ENCODE measurements at regions not wholly inside any gene's neighbourhood (a gene's known extent, or its start where the extent isn't known, plus 50 kb on each side); places are given as distances from the start of the nearest gene placed in this dataset.
A peak's percentile ranks its signal among the peaks of the same experiment; 100 is the strongest.
"Not testable (repeated sequence)": the region's sequence is repeated elsewhere in the genome, so short reads cannot be mapped to it uniquely, and the experiment has no call there.

DNA sequence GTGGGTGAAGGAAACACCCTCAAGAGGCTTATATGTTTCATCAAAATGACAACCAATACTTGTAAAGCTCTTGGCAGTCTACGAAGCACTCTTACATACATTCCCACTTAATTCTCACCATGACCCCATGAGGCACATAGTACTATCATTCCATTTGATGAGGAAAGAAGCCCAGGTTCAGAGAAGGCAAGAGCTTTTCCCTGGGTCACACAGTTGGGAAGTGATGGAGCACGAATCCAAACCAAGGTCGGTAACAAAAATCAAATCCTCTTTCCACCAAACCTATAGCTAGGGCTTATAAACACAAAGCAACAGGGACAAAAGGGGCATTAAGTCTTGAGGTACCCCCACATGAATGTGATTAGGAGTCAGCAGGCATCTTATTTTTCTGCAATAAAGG, 187.1 kb downstream of the UACA start:
- DNase-seq = no peak

DNA sequence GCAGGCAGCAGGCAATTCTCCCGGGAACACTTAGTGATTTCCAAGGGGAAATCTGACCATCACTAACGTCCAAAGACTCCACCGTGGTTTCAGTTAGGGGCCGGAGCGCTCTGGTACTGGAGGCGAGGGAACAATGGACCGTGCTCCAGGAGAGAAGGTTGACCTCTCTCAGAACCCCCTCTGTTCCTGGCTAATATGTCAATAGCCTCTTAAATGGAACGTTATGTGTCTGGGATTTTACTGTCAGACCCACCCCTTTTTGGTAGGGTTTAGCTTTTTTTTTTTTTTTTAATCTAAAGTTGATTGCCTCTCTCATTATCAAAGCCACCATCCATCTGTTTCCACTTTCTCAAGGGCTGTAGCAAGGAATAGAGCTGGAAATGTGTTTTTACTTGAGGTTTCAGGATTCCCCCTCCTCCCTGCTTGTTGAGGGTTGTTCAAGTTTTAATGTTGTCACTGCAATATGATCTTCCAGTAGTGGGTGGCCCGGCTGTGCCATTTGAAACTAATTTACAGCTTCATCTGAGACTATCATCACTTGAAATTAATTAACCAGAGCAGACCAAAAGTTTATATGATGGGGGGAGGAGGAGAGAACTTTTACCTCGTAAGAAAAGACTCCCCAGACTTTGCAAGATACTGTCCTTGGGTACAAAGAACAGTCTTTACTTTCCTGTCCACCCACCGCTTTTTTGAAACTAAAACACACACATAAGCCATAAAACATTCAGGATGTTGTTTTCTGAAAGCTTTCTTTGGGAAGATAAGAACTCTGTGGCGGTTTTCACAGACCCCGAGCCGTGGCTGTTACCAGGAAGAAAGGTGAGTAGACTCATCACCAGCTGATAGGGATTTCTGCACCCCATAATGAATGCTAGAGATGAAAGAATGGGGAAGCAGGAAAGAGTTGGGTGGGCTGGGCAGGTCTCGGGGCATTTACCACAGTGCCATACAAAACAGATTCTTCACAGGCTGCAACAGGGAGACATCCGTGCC, 187.8 kb downstream of the UACA start:
- DNase-seq = no peak

DNA sequence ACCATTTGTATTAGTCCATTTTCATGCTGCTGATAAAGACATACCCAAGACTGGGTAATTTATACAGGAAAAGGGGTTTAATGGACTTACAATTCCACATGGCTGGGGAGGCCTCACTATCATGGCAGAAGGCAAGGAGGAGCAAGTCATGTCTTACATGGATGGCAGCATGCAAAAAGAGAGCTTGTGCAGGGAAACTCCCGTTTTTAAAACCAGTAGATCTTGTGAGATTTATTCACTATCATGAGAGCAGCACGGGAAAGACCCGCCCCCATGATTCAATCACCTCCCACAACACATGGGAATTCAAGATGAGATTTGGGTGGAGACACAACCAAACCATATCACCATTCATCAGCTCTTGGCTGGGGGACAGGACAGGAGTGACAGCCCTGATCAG, 189.0 kb downstream of the UACA start:
- not testable (repeated sequence) for DNase-seq

DNA sequence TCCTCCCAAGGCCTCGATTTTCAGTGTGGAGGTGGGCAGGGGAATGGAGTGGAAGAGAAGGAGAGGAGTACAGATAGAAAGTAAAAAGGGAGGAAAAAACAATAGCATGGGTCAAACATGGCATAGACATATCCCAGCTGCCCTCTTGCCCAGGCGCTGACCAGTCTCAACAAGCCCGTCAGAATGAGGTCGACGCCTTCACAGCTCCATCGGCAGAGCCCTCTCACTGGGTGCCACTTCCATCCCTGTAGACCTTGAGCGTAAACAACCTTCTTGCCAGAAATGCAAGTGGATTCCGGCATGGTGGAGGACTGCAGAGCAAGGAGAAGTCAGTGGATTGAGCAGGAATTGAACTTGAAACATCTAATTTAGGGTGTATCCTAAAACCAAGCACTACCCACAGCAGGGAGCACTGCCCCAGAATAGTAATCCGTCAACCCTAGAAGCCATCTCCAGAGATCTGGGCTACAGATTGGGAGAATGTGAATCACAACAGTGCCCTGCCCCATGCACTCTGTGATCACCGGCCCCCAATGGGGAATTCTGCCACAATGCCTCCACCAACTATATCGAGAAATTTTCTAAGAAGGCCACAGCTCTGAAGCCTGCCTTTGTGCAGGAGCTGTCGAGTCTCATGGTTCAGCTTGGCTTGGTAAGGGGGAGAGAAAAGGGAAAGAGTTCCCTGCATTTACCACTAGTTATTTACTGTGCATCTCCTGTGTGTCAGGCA, 190.1 kb downstream of the UACA start:
- DNase-seq = no peak

DNA sequence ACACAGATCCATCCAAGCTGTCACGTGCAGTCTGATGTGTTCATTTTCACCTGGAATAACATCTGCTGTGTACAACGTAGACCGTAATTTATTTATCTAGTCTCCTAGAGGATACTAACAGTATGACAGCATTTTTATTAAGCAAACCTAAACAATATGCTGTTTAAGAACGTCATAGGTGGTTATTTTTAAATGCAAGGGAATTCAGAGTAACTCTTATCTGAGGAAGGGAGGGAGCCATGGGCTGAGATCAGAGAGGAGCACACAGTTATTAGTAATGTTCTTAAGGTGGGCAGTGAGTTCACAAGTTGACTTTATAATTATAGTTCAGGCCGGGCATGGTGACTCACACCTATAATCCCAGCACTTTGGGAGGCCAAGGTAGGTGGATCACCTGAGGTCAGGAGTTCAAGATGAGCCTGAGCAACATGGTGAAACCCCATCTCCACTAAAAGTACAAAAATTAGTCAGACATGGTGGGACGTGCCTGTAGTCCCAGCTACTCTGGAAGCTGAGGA, 193.6 kb downstream of the UACA start:
- no peak for DNase-seq

DNA sequence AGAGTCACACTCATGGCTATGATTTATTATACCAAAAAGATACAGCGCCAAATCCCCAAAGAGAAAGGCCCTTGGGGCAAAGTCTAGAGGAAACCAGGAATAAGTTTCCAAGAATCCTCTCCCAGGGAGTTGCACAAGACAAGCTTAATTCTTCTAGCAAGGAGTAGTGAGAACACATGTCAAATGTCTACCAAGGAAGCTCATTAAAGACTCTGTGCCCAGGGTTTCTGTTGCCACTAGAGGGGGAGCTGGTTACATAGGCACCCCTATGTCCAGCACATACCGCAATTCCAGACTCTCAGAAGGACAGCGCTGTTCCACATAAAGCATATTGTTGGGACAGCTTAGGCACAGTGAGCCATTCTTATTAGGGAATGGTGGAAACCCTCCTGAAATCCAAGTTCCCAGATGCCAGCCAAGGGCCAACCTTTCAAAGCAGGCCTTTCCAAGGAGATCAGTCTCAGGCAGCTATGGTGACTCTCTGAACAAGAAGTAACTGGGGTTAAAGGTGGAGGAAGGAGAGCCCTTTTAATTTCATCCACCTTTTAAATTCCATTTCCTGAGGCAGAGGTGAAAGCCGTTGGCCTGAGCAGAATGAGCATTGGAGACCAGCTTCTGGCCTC, 194.2 kb downstream of the UACA start:
- DNase-seq = peak; percentile 74

DNA sequence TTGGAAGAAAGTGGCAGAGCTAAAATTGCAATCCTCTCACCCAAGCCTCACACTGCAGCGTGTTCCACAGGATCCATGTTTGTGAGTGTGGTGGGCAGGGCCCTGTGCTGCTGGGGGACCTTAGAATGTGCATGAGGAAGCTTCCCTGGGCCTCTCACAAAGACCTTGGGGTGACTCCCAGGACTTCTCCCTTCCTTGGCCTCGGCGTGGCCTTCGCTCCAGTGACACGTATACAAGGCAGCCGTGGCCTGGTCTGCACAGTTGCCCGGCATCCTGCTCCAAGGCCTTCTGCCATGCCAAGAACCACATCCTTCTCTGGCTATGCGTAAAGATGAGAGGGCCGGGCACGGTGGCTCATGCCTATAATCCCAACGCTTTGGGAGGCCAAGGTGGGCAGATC, 196.4 kb downstream of the UACA start:
- DNase-seq = no peak

DNA sequence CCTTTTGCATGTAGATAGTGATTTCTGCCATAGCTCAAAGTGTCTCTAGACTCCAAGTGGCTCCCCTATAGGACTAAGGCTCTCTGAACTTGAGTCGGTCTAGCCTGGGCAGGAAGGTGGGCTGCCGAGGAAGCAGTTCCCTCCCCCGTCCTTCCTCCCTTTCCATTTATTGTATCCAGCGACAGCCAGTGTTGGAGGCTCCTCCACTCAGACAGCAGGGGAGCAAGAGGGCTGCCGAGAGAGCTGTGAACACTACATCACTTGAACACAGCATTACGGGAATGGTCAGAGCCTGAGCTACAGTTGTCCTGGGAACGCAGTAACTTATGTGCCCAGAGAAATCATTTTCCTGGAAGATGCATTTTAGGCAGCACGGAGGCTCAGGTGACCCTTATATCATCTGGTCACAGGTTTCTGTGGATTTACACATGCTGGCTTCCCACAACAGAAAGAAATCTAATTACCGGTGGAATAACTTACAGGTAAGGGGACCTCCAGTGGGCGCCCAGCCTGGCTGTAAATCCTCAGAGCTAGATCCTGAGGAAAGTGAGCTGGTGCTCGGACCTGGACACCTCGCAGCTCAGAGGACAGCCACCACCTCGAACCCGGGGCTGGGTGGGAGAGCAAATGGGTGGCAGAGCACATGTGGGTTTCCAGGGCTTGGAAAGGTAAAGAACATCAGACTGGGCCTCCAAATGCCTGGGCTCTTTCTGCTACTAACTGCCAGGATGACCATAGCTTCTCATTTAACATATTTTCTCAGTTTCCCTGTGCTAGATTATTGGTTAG, 197.1 kb downstream of the UACA start:
- DNase-seq = no peak

DNA sequence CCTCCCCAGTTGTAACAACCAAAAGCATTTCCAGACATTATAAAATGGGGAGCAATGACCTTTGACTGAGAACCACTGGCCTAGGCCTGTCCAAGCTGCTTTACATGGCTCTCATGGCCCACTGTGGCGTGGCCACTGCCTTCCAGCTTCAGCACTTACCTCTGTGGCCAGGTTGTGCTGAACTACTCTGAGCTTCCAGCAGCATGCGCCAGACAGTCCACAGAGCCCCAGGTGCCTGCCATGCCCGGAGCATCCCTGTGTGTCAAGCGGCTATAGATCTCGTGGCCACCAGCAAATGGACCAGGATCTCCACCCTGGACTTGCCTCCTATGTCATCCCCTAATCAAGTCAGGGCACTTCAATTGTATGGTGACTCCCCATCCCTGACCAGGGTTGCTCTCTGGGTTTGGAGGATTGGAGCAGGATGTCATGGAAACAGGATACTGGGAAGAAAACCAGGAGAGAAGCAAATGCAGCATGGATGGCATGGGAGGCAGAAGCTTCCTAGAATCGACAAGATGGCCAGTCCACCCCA, 199.7 kb downstream of the UACA start:
- no peak for DNase-seq

DNA sequence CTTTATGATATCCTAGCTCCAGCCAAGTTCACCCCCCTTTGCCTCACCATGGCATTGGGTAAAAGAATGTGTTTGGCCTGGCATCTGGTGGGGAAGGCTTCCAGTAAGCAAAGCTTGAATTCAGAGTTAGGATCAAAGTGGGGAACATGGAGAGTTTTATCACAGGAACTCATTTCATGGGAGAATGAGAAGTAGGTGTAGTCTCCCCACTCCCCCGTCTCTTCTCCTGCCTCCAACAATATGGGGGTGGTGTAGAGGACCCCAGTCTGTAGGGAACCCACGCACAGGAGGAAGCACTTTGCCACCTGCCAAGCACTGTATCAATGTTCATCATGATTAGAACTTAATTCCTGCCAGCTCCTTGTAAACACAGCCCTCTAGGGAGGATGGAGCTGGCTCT, 200.5 kb downstream of the UACA start:
- no peak for DNase-seq

DNA sequence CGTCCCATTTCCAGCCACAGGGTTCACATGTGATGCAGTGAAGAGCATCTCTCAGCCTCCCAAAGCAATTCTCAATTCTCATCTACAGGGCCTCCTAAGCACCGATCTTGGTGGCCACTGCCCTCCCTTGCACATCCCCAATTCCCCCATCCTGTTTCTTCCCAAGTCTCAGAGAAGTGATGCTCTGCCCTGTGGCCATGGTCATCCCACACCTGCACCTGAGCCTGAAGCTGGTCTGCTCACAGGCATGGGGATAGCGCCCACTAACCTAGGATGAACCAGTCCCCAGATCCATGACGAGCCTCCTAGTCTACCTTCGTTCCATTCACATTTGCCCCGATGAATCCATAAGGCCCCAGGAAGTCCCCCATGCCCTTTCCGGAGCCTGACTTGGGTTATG, 201.5 kb downstream of the UACA start:
- DNase-seq = no peak

DNA sequence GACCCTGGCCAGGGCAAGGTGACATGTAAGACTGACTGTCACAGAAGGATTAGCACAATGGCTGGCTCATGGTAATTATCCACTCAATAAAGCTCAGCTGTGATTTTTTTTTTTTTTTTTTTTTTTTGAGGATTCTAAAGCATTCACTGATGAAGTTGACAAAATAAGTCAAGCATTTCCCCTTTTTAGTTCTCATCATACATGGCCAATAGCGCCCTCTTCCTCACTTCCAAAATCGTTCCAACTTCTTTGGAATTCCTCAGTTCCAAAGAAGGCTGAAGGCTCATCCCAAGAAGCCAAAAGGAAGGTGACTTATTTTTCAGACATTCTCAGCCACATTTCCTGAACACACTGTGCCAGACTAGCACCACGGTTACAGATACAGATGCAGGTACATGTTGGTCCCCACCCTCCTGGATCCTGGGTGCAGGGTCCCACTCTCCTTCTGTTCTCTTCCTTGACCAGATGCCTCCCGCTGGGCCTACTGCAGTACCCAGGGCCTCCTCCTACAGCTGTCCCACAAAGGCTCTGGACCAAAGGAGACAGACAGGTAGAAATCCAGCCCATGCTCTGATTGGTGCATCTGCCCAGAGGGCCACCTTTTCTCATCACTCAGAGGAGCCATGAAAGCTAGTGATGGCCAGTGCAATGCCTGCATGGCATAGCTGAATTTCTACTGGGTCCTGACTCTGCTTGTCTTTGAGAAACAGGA, 202.6 kb downstream of the UACA start:
- DNase-seq = peak; percentile 18

DNA sequence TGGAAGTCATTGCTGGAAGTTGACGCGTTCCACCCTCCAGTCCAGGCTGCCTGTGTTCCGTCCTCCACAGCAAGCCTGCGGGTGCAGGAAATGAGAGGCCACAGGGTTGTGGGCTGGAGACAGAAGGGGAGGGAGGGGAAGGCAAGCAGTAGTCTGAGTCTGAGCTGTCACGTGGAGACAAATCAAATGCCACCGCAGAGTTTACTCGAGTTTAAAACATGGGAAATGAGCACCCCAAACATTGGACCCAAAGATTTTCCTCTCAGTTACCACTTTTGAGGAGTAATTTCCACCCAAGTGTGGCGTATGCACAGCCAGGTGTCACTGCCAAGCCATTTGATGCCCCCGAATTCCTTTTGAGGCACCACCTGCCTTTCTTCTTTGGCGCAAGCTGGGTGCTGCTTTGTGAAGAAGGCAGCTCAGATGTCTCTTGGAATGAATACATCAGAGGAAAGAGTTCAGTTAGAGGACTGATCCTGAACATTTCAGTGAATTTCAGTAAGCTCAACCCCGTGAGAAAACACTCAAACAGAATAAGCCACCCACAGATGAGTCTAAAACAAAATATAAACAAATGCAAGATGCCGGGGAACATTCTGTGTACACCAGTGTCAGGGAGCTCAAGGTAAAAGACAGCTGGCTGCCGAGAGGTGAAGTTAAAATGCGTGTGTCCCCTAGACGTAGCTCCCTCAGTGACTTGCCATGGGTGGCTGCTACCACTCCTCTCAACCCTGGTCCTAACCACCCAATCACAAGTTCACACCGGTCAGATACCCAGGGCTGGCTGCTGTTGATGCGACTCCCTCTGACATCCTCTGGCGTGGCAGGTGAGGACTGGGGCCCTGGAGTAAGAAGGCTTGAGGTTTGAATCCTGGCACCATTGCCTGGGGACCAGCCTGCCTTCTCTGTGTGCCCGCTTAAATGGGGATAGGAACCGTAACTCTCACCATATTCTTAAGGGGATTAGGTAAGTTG, 203.8 kb downstream of the UACA start:
- DNase-seq = peak; percentile 12

DNA sequence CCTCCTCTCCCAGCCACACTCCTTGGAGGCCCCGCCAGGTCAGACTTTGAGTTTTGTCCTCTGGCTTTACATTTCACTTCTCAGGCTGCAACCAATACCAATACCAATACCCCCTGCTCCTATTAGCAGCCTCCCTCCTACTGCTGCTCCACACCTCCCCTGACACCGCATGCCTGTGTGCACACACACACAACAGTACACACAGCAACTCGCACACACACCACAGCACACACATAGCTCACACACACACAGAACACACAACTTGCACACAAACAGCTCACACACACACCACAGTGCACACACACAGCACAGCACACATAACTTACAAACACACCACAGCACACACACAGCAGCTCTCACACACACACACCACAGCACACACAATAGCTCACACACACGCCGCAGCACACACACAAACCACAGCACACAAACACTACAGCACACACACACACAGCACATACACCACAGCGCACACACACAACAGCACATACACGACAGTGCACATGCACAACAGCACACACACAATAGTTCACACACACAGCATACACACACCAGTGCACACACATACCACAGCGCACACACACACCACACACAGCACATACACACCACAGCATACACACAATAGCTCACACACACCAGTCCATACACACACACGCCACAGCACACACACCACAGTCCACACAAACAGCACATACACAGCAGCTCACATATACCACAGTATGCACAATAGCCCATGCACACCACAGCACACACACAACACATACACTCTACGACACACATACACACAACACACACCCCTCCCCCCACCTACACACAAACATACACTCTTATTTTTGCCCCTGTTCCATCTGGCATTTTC, 204.7 kb downstream of the UACA start:
- no peak for DNase-seq

DNA sequence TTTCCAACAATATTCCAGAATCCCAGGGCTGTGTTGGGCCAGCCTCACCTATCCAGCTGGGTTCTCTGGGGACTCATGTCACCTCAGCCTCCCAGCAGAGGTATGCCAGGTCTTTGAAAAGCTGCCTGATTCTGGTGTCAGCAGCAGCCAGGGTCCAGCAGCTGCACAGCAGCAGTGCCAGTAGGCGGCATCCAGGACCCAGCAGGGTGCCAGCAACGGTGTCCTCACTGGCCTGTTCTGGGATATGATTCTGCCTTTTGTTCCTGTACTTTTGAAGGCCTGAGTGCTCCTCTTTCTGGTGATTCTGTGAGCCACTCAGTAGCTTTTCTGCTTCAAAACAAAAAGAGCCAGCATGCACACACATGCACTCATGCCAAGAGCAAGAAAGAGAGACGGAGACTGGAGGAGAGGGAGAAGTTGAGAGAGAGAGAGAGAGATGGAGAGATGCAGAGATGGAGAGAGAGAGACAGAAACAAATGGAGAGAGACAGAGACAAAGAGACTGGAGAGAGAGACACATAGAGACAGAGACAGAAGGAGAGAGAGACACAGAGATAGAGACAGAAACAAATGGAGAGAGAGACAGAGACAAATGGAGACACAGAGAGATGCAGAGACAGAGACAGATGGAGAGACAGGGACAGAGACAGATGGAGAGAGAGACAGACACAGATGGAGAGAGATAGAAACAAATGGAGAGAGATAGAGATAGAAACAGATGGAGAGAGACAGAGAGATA, 205.7 kb downstream of the UACA start:
- DNase-seq = no peak

DNA sequence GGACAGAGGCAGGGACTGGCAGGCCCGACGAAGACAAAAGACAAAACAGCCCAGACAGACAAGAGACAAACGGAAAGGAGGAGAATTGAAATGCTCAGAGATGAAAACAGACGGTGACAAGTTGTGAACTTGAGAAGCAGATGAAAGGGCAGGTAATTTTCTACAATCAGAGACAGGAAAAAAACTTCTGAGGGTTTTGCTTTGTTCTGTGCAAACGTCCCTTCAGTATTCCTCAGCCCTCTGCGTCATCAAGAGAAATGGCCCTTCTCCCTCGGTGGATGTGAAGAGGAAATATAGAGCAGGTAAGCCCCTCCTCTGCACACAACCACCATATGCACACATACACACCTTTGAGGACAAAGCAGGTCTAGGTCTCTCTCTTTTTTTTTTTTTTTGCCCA, 206.6 kb downstream of the UACA start:
- DNase-seq = no peak

DNA sequence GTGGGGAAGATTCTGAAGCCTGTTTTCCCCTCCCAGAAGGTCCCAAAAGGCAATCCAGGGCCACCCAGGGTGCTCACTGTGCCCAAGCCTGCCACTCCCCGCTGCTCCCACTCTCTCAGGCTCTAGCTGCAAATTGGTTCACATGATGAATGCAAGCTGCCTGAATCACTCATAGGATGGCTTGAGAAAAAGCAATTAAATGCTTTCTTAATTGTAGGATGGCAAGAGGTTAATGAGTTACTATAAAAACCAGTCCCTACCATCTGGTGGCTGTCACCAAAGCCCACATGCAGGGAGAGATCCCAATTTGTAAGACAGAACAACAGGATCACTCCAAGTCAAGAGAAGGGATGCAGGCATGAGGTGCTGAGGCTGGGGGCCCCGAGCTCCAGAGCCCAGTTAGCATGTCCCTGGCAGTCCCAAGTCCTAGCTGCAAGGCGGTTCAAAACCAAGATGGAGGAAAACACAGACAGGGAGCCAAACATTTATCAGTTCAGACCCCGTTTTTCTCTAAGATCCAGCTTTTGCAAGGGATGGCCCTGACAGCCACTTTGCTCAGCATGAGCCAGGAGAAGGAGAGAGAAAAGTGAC, 207.1 kb downstream of the UACA start:
- DNase-seq = no peak

DNA sequence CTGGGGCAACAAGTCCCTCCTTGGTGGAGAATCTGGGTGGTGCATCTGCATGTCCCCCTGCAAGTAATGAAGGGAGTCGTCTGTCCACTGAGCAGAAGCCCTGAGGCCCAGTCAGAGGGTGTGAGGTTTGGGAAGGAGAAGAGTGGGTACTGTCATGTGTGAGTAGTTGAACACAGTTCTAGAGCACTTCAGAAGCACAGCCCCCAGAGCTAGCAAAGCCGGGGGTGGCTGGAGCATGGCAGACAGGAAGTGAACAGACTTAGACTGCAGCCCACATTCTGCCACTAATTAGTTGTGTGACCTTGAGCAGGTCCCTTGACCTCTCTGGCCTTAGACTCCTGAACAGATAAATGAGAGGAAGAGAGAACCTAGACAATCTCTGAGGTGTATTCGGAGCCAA, 207.6 kb downstream of the UACA start:
- DNase-seq = no peak
